Vagina (tissue), 2 donors: ENCODE measurements at regions not wholly inside any gene's neighbourhood (a gene's known extent, or its start where the extent isn't known, plus 50 kb on each side); places are given as distances from the start of the nearest gene placed in this dataset.

ENCODE experiments used
- POLR2A ChIP-seq, 2 donors: fragments of 450-650 bp; IDR thresholded peaks; one replicate each; pipeline ENCODE4 v1.6.1; 2017; ENCODE audit warnings: antibody characterized with exemption in 2 of 2, mild to moderate bottlenecking in 2 of 2, moderate library complexity in 2 of 2
- POLR2AphosphoS5 ChIP-seq, 2 donors: sonication (generic); formaldehyde crosslinking; IDR thresholded peaks; one replicate each; pipeline ENCODE4 v1.9.0; 2017; ENCODE audit warnings: antibody characterized with exemption in 2 of 2, mild to moderate bottlenecking in 2 of 2, low read depth in 1 of 2; ENCODE audit not compliant: insufficient read depth in 1 of 2

- no peak for TF ChIP-seq POLR2A (IDR thresholded peaks at IDR 0.05)
- TF ChIP-seq POLR2AphosphoS5 (IDR thresholded peaks at IDR 0.05; ENCODE audit: insufficient read depth in 1 of 2, low read depth in 1 of 2): no peak
Measured at GRCh38 chr2:106336108-106336507, 132.1 kb downstream of the RGPD3 start.
